HG02759 (cell line): ENCODE measurements at regions not wholly inside any gene's neighbourhood (a gene's known extent, or its start where the extent isn't known, plus 50 kb on each side); places are given as distances from the start of the nearest gene placed in this dataset.

Experiments used
- ATAC-seq: cut with Tn5 transposase; IDR thresholded peaks from one replicate; pipeline ENCODE4 v1.9.1; 2021; ENCODE audit warnings: mild to moderate bottlenecking, moderate library complexity; ENCODE audit not compliant: unreplicated experiment

GRCh38 chr2:16716024-16716423 lies 50.4 kb upstream of the CYRIA start:
- ATAC-seq: no peak
